Mucosa of stomach (tissue), 1 donor: ENCODE measurements at regions not wholly inside any gene's neighbourhood (a gene's known extent, or its start where the extent isn't known, plus 50 kb on each side); places are given as distances from the start of the nearest gene placed in this dataset.
"Not testable (repeated sequence)": the region's sequence is repeated elsewhere in the genome, so short reads cannot be mapped to it uniquely, and the experiment has no call there.

Experiments used
- H3K27me3 ChIP-seq: one replicate; pipeline ENCODE4 v1.7.0; 2013; ENCODE audit warnings: mild to moderate bottlenecking, low read length; ENCODE audit not compliant: control insufficient read depth, insufficient read depth
- H3K36me3 ChIP-seq: one replicate; pipeline ENCODE4 v1.7.0; 2013; ENCODE audit warnings: low read length; ENCODE audit not compliant: control insufficient read depth, insufficient read depth
- H3K4me1 ChIP-seq: one replicate; pipeline ENCODE4 v1.7.0; 2013; ENCODE audit warnings: mild to moderate bottlenecking, low read length; ENCODE audit not compliant: control insufficient read depth, insufficient read depth
- H3K4me3 ChIP-seq: one replicate; pipeline ENCODE4 v1.7.0; 2013; ENCODE audit warnings: low read length
- H3K9ac ChIP-seq: one replicate; pipeline ENCODE4 v1.7.0; 2013; ENCODE audit warnings: mild to moderate bottlenecking, low read length, moderate library complexity
- H3K9me3 ChIP-seq: one replicate; pipeline ENCODE4 v1.7.0; 2013; ENCODE audit warnings: mild to moderate bottlenecking, low read length, moderate library complexity; ENCODE audit not compliant: control insufficient read depth
- donor health status: Pancreatic carcinoma.

DNA sequence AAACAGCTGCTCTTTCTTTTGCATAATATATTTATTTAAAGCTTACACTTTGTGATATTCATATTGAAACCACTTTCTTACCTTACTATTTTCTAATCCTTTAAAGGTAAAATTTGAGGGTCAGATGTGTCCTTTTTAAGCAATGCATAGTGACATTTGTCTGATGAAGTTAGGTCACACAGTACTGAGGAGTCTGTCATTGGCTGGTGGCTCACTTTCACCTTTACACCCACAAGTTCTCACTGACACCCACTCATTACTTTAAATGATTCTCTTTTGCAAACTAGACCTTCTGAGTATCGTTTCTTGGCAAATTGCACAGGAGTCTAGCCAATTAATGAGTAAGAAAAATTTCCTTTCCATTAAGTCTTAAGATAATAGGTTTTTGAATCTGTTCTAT, 758.3 kb upstream of the ARPP21 start:
- no peaks in the 10 kb centered on the region for H3K27me3 ChIP-seq
- no peaks in the 10 kb centered on the region for H3K36me3 ChIP-seq
- H3K9ac ChIP-seq = no peak overlapping the region
- no peaks in the 10 kb centered on the region for H3K4me1 ChIP-seq
- no peak overlapping the region for H3K4me3 ChIP-seq
- no peaks in the 10 kb centered on the region for H3K9me3 ChIP-seq

DNA sequence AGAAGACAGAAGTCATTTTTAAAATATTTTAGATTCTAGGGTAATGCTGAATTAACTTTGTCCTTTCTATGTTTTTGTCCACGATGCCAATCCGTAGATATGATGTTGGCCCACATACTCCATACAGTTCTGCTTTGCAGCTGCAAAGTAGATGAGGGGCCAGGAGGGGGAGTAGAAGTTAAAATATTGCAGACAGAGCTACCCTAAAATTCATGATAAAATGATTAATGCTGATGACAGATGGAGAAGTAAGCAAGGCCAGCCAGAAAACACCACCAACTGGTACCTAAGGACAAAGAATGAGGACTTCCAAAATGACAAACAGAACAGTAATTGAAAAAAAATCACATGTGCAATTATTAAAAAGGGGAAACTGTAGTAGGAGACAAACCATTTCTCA, 756.6 kb upstream of the ARPP21 start:
- Histone ChIP-seq H3K4me3 (no peak overlapping the region), H3K9ac (no peak overlapping the region), H3K4me1 (no peaks in the 10 kb centered on the region), H3K27me3 (no peaks in the 10 kb centered on the region), H3K36me3 (no peaks in the 10 kb centered on the region), H3K9me3 (no peaks in the 10 kb centered on the region)

DNA sequence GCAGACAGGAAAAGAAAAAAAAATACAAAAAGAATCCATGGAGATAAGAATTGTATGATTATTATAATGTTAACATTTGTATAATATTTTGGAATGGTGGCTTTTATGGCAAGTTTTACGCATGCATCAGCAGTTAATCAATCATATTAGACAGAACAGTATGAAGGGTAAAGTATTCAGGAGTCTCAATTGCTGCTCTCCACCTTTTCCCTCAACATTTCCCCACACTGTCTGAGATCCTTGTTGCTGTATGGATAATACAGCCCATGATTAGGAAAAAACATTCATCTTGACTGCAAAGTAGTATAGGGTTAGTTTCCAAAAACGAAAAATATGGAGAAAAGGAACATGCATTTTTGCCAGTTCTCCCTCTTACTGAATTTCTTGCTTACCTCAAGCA, 755.3 kb upstream of the ARPP21 start:
- no peak overlapping the region for H3K4me3 ChIP-seq
- H3K9ac ChIP-seq = no peak overlapping the region
- no peaks in the 10 kb centered on the region for H3K36me3 ChIP-seq
- no peaks in the 10 kb centered on the region for H3K4me1 ChIP-seq
- no peaks in the 10 kb centered on the region for H3K9me3 ChIP-seq
- no peaks in the 10 kb centered on the region for H3K27me3 ChIP-seq

DNA sequence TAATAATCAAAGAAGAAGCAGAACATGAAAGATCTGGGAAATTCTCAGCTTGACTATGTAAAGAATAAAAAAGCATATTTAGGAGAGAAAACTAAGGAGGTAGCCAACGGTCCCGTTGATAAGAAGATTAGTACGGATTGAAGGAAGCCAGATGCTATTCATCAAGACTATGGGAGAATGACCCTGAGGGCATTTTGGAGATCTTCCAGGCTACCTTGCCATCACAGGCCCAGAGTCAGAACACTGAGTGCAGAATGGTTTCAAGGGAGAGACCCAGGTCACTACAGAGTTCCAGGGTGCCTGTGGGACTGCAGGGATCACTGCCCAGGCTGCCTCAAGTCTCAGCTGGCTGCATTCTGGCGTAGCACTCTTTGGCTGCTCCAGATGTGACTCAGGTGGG, 752.9 kb upstream of the ARPP21 start:
- H3K27me3 ChIP-seq = no peaks in the 10 kb centered on the region
- no peaks in the 10 kb centered on the region for H3K4me1 ChIP-seq
- no peaks in the 10 kb centered on the region for H3K36me3 ChIP-seq
- no peaks in the 10 kb centered on the region for H3K9me3 ChIP-seq
- H3K4me3 ChIP-seq = no peak overlapping the region
- no peak overlapping the region for H3K9ac ChIP-seq

DNA sequence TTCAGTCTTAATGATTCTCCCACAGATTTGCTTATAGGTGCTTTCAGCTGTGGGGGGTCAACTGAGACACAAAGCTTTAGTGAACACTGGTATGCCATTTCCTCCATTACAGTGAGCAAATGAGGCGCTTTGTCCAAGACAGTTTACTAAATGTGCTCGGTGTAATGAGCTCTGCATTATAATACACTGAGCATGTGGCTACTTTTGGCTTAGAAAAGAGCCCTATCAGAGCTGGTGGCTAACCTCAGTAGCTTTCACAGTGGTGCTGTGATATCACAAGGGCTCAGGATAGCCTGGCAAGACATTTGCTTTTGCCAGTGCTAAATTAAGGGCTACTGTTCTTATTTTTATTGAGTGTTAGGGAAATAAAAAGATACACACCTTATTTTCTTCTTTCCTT, 749.7 kb upstream of the ARPP21 start:
- H3K9me3 ChIP-seq = no peaks in the 10 kb centered on the region
- H3K4me3 ChIP-seq = no peak overlapping the region
- H3K27me3 ChIP-seq = no peaks in the 10 kb centered on the region
- no peaks in the 10 kb centered on the region for H3K36me3 ChIP-seq
- H3K9ac ChIP-seq = no peak overlapping the region
- H3K4me1 ChIP-seq = no peaks in the 10 kb centered on the region

DNA sequence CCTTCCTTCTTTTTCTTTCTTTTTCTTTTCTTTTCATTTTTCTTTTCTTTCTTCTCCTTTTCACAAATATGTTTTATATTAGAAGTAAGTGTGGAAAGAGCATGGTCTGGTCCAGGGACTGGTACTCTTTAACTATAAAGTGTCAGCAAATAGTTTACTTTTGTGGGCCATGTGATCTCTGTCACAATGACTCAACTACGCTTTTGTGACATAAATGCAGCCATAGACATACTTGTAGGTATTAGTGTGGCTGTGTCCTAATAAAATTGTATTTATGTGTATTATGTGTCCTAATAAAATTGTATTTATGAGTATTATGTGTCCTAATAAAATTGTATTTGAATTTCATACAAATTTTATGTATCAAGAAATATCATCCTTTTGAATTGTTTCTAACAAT, 749.1 kb upstream of the ARPP21 start:
- Histone ChIP-seq H3K9me3 (no peaks in the 10 kb centered on the region), H3K4me1 (no peaks in the 10 kb centered on the region), H3K9ac (no peak overlapping the region), H3K4me3 (no peak overlapping the region), H3K27me3 (no peaks in the 10 kb centered on the region), H3K36me3 (no peaks in the 10 kb centered on the region)

DNA sequence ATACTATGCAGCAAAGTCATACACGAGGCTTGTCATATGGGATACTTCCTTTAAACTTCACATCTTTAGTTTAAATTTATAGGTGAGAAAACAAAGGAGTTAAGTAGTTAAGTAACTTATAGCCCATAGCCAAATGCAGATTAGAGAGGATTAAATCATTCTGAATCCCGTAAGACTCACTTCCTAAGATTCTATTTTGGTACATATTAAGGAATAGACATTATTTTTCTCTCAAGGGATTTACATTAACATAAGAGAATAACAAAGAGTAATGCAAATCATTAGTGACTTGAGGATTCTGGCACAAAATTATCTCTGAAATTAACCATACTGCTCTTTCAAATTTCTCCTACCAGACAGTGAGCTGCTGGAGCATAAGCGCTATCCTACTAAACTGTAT, 747.4 kb upstream of the ARPP21 start:
- Histone ChIP-seq H3K36me3 (no peaks in the 10 kb centered on the region), H3K27me3 (no peaks in the 10 kb centered on the region), H3K4me1 (no peaks in the 10 kb centered on the region)

DNA sequence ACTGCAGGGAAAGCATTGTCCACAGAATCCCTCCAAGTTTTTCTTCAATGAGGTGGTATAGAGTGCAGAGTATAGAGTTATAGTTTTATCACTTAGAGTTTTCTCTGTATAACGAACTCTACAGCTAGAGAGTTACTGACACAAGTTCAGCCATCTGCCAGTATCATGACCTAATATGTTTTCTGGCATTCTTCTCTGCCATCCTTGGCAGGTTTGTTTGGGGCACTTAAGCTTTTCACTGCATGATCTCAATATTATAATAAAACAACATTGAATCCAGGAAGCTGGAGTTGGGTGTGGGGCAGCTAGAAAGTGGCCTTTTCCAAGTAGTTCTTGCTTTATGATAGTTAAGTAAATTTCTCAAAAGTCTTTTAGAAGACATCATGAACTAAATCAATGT, 743.5 kb upstream of the ARPP21 start:
- Histone ChIP-seq H3K27me3 (no peaks in the 10 kb centered on the region), H3K36me3 (no peaks in the 10 kb centered on the region), H3K4me1 (no peaks in the 10 kb centered on the region), H3K9me3 (no peaks in the 10 kb centered on the region), H3K9ac (no peak overlapping the region), H3K4me3 (no peak overlapping the region)

More for the DNA sequence above, 747.4 kb upstream of the ARPP21 start:
- H3K4me3 ChIP-seq = no peak overlapping the region
- no peaks in the 10 kb centered on the region for H3K9me3 ChIP-seq
- H3K9ac ChIP-seq = no peak overlapping the region

DNA sequence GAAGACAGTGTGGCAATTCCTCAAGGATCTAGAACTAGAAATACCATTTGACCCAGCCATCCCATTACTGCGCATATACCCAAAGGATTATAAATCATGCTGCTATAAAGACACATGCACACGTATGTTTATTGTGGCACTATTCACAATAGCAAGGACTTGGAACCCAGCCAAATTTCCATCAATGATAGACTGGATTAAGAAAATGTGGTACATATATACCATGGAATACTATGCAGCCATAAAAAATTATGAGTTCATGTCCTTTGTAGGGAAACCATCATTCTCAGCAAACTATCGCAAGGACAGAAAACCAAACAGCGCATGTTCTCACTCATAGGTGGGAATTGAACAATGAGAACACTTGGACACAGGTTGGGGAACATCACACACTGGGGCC, 729.6 kb upstream of the ARPP21 start:
- not testable (repeated sequence) for H3K27me3 ChIP-seq, H3K4me3 ChIP-seq, H3K9me3 ChIP-seq, H3K4me1 ChIP-seq, H3K36me3 ChIP-seq, H3K9ac ChIP-seq

DNA sequence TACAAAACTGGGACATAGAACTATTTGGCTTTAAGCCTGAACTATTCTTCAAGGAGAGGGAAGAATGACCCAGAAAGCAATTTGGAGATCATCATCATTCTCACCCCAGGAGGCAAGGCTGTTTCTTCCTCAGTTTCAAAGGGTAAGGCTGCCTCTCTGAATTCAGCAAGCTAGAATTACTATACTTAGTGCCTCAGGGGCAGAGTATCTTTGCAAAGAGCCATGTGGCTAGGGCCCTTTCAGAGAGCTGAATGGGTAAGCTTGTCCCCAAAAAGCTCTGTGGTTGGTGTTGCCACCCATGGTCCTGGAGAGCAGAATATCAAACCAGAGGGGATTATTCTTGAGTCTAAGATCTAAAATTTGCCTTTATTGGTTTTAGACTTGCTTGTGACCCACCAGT, 720.3 kb upstream of the ARPP21 start:
- Histone ChIP-seq H3K9me3 (no peaks in the 10 kb centered on the region), H3K9ac (no peak overlapping the region), H3K4me3 (no peak overlapping the region), H3K27me3 (no peaks in the 10 kb centered on the region), H3K36me3 (no peaks in the 10 kb centered on the region), H3K4me1 (no peaks in the 10 kb centered on the region)

DNA sequence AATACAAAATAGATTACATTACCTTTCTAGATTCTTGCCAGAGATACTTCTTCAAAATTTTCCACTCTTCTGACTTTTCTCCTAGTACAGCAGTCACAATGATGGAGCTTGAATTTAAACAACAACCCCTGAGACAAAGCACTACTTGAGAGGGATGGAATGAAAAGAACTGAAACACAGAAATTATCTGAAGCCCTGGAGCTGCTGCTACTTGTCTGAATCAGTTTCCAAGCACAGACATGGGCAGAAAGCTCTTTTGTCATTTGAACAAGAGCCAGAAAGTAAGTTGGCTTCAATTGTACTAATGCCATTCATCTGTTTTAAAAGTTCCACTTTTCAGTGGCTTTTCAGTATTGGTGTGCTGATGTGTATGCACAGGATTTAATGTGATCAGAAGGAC, 718.5 kb upstream of the ARPP21 start:
- no peak overlapping the region for H3K9ac ChIP-seq
- no peaks in the 10 kb centered on the region for H3K27me3 ChIP-seq
- no peak overlapping the region for H3K4me3 ChIP-seq
- H3K36me3 ChIP-seq = no peaks in the 10 kb centered on the region
- no peaks in the 10 kb centered on the region for H3K9me3 ChIP-seq
- no peaks in the 10 kb centered on the region for H3K4me1 ChIP-seq

DNA sequence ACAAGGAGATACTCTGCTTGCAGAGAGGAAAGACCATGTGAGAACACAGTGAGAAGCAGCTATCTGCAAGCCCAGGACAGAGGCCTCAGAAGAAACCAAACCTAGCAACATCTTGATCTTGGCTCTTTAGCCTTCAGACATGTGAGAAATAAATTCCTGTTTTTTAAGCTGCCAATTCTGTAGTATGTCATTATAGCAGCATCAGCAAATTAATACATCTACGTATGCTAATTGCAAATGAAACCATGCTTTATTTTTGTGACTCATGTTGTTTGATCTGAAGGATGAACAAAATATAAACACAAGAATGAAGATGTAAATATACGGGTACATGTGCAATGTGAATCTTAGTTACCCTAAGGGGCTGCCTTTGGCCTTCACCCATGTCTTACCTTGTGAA, 714.4 kb upstream of the ARPP21 start:
- H3K4me1 ChIP-seq = no peaks in the 10 kb centered on the region
- no peaks in the 10 kb centered on the region for H3K9me3 ChIP-seq
- no peak overlapping the region for H3K4me3 ChIP-seq
- H3K9ac ChIP-seq = no peak overlapping the region
- no peaks in the 10 kb centered on the region for H3K36me3 ChIP-seq
- no peaks in the 10 kb centered on the region for H3K27me3 ChIP-seq

DNA sequence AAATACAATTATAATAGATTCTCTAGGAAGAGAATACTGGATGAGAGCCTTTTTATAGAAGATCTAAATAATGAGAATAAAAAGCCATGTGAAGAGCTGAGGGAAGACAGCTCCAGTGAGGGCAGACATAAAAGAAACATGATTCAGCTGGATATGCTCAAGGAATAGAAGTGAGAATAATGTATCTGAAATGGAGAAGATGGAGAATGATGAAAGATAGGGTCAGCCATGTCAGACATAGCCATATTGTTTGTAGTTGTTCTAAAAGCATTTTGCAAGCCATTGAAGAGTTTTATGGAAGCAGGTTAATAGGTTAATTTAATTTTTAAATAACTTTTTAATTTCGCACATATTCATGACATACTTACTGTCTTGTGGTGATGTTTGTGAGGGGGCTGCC, 713.5 kb upstream of the ARPP21 start:
- Histone ChIP-seq H3K36me3 (no peaks in the 10 kb centered on the region), H3K27me3 (no peaks in the 10 kb centered on the region), H3K4me1 (no peaks in the 10 kb centered on the region), H3K4me3 (no peak overlapping the region), H3K9ac (no peak overlapping the region), H3K9me3 (no peaks in the 10 kb centered on the region)
